Limb (tissue), 2 donors: ENCODE measurements at regions not wholly inside any gene's neighbourhood (a gene's known extent, or its start where the extent isn't known, plus 50 kb on each side); places are given as distances from the start of the nearest gene placed in this dataset.
"Not testable (repeated sequence)": the region's sequence is repeated elsewhere in the genome, so short reads cannot be mapped to it uniquely, and the experiment has no call there.

ENCODE experiments used
- DNase-seq, 2 donors: peaks; one replicate each; pipeline ENCODE4 v3.0.0-alpha.2; 2016; ENCODE audit errors: extremely low spot score in 2 of 2

DNA sequence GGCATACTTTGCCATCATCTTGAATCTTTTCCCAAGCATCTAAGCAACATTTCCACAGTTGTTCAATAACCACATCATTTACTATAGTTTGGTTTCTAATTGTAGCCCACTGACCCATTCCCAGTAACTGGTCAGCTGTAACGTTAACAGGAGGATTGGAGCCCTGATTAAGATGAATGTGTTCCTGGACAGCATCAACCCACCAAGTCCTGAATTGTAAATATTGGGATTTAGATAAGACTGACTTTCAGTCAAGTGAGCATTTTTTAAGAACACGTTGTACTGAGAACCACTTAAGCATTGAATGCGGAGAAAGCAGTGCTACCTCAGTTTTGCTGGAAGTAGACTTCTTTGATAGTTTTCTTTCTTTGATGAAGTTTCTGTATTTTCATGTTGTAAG lies 53.3 kb upstream of the ARL4D start:
- DNase-seq = not testable (repeated sequence)

DNA sequence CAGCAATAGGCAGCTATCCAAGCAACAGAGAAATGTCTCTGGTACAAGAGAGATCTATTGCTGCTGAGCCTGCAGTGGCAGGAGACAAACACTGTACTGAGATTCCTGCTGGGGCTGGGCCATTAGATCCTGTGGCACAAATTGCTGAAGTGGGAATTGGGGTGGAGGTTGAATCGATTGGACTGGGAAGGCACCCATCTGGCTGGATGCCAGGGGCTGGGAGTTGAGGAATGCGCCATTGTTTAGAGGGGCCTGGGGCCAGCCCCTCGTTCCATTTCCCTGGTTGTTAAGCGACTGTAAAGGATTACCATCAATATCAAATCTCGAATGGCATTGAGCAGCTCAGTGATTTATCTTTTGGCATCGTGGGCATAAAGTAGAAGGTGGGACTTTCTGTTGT lies 54.1 kb upstream of the ARL4D start:
- no peak for DNase-seq

DNA sequence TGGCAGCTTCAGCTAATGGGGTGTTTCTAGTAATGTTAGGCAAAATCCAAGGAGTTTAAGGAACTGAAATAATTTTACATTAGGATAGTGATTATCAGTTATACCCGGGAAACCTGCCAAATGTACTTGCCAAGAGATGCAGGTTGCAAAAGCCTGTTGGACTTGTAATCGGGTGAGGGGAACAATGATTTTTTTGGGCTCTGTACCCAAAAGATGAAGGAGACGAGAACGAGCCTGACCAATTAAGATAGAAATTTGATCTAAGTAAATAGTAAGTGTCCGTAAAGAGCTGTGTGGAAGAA lies 56.3 kb upstream of the ARL4D start:
- DNase-seq = no peak

DNA sequence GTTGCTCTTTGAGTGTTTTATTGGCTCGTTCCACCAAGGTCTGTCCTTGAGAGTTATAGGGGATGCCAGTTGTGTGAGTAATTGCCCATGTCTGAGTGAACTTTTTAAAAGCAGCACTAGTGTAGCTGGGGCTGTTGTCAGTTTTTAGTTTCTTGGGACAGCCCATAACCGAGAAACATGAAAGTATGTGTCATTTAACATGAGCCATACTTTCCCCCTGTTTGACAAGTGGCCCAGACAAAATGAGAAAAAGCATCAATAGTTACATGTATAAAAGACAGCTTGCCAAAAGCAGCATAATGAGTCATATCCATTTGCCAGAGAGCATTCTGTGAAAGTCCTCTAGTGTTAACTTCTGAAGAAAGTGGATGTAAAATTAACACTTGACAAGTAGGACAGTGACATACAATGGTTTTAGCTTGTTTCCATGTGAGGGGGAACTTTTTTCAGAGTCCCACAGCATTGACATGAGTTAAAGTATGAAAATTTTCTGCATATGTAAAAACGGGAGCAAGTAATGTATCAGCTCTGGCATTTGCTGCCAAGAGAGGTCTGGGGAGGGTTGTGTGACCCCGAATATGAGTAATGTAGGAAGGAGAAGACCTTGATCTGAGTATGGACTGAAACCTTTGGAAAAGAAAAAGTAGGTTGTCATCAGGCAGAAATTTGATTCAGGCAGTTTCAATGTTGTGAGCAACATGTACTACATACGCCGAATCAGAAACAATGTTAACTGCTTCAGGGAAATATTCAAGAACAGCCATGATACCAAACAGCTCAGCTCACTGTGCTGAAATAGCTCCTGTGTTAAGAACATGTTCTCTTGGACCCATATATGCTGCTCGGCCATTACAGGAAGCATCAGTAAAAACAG lies 56.8 kb upstream of the ARL4D start:
- no peak for DNase-seq

DNA sequence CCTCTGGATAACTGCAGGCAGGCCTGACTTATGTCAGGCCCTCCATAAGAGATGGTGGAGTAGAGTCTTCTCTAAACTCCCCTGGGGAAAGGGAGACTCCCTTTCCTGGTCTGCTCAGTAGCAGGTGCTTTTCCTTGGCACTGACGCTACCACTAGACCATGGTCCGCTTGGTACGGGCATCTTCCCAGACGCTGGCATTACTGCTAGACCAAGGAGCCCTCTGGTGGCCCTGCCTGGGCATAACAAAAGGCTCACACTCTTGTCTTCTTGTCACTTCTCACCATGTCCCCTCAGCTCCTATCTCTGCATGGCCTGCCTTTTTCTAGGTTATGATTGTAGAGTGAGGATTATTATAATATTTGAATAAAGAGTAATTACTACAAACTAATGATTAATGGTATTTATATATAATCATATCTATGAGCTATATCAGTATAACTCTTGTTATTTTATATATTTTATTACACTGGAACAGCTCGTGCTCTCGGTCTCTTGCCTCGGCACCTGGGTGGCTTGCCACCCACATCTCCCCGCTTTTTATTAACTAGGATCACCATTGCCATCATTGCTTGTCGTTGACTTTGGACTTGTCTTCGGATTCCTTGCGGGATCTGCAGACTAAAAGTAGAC lies 59.8 kb upstream of the ARL4D start:
- peak; percentile 43 to 80 for DNase-seq

DNA sequence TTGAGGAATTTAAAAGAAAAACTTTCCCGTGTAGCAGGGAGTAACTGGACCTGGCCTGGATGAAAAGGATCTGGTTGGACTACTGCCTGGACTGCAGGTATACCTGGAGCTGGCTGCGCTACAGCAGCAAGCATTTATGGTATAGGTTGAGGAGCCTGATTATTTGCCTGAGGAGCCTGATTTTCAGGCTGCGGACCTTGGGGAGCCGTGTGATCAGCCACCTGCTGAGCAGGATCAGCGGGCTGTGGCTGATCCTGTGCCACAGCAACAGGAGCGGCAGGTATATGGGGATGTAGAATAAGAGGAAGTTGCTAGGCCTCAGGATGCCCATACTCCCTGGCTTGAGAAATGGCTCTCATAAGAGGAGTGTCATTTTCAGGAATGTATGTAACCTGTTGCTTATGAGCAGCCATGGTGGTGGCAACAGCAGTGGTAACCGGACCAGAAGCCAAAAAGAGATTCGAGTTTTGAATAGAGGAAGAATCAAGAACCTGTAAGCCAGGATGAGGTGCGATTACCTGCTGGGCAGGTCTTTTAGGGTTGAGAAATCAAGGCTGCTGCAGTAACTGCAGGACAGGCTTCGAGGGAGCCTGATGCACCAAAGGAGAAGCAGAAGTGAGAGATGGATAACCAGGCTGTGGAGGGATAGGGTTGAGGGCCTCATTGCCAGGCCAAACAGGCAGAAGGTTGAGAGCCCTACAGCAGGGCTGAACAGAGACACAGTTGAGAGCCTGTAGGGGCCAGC lies 60.9 kb upstream of the ARL4D start:
- no peak for DNase-seq

DNA sequence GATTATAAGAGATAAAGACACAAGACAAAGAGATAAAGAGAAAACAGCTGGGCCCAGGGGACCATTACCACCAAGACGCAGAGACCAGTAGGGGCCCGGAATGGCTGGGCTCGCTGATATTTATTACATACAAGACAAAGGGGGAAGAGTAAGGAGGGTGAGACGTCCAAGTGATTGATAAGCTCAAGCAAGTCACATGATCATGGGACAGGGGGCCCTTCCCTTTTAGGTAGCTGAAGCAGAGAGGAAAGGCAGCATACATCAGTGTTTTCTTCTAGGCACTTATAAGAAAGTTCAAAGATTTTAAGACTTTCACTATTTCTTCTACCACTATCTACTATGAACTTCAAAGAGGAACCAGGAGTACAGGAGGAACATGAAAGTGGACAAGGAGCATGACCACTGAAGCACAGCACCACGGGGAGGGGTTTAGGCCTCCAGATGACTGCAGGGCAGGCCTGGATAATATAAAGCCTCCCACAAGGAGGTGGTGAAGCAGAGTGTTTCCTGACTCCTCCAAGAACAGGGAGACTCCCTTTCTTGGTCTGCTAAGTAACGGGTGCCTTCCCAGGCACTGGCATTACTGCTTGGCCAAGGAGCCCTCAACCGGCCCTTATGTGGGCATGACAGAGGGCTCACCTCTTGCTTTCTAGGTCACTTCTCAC lies 63.9 kb upstream of the ARL4D start:
- no peak for DNase-seq

DNA sequence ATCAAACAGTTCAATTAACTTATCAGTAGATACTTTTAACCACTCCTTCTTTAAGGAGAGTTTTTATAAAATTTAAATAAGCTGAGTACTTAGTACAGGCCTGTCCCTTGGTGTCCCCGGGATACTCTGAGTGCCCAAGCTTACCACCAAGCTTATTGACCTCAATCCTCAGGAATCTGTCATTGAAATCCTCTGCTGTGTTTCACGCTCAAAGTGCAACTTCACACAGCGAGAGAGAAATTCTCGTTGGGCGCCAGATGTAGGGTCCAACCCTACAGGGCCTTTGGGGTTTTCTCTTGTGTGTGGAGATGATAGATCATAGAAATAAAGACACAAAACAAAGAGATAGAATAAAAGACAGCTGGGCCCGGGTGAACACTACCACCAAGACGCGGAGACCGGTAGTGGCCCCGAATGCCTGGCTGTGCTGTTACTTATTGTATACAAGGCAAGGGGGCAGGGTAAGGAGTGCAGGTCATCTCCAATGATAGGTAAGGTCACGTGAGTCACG lies 65.3 kb upstream of the ARL4D start:
- no peak for DNase-seq

DNA sequence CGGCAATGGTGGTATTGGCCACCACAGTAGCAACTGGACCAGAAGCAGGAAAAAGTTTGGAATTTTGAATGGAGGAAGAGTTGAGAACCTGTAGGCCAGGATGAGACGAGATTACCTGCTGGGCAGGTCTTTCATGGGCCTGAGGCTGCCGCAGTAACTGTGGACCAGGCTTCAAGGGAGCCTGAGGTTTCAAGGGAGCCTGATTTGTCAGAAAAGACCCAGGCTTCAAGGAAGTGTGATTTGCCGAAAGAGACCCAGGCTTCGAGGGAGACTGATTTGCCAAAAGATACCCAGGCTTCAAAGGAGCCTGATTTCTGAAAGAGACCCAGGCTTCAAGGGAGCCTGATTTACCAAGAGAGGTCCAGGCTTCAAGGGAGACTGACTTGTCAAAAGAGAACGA lies 66.6 kb upstream of the ARL4D start:
- DNase-seq = no peak

DNA sequence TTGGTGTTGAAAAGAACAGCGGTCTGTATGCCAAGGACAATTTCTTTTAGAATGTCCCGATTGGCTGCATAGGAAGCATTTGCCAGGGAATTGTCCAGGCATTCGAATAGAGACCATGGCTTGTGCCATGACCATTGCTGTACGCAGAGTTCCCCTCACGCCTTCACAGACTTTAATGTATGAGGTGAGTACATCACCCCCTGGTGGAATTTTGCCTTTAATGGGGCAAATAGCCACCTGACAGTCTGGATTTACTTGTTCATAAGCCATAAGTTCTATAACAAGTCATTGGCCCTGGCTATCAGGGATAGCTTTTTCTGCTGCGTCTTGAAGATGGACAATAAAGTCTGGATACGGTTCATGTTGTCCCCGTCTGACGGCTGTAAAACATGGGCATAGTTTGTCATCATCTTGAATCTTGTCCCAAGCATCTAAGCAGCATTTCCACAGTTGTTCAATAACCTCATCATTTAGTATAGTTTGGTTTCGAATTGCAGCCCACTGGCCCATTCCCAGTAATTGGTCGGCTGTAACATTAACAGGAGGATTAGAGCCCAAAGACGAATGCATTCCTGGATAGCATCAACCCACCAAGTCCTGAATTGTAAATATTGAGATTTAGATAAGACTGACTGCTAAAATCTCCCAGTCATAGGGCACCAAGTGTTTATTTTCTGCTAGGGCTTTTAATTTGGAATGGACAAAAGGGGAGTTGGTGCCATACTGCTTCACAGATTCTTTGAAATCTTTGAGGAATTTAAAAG lies 67.7 kb upstream of the ARL4D start:
- DNase-seq = no peak

DNA sequence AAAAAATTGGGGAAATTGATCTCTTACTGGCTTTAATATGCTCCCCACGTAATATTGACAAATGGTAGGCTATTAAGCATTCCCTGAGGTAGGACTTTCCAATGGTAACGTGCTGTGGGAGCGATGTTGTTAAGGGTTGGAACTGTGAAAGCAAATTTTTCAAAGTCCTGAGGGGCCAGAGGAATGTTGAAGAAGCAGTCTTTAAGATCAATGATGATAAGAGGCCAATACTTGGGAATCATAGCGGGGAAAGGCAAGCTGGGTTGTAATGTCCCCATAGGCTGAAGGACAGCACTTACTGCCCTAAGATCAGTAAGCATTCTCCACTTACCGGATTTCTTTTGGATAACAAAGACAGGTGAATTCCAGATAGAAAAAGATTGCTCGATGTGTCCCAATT lies 69.6 kb upstream of the ARL4D start:
- DNase-seq = no peak

DNA sequence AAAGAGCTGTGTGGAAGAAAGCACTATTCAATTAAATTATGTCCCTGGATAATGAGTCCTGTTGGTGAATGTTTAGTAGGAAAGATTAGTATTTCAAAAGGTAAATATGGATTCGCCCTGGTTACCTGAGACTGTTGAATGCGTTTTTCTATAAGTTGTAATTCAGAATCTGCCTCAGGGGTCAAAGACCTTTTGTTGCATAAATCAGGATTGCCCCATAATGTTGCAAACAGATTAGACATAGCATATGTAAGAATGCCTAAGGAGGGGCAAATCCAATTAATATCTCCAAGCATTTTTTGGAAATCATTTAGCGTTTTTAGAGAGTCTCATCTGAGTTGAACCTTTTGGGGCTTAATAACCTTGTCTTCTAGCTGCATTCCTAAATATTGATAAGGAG lies 70.1 kb upstream of the ARL4D start:
- DNase-seq = no peak

DNA sequence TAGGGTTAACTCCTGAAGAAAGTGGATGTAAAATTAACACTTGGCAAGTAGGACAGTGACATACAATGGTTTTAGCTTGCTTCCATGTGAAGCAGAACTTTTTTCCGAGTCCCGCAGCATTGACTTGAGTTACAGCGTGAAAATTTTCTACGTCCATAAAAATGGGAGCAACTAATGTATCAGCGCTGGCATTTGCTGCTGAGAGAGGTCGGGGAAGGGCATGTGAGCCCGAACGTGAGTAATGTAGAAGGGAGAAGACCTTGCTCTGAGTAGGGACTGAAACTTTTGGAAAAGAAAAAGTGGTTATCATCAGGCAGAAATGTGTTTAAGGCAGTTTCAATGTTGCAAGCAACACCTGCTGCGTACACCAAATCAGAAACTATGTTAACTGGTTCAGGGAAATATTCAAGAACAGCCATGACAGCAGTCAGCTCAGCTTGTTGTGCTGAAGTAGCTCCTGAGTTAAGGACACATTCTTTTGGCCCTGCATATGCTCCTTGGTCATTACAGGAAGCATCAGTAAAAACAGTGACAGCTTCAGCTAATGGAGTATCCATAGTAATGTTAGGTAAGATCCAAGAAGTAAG lies 70.9 kb upstream of the ARL4D start:
- no peak for DNase-seq

DNA sequence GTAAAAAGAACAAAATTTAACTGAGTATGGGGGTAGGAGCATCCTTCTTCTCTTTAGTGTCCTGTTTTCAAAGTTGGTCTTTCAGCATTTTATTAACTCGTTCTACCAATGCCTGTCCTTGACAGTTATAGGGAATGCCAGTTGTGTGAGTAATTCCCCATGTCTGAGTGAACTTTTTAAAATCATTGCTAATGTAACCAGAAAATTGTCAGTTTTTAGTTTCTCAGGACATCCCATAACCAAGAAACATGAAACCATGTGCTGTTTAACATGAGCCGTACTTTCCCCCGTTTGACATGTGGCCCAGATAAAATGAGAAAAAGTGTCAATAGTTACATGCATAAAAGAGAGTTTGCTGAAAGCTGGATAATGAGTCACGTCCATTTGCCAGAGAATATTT lies 71.4 kb upstream of the ARL4D start:
- DNase-seq = no peak

DNA sequence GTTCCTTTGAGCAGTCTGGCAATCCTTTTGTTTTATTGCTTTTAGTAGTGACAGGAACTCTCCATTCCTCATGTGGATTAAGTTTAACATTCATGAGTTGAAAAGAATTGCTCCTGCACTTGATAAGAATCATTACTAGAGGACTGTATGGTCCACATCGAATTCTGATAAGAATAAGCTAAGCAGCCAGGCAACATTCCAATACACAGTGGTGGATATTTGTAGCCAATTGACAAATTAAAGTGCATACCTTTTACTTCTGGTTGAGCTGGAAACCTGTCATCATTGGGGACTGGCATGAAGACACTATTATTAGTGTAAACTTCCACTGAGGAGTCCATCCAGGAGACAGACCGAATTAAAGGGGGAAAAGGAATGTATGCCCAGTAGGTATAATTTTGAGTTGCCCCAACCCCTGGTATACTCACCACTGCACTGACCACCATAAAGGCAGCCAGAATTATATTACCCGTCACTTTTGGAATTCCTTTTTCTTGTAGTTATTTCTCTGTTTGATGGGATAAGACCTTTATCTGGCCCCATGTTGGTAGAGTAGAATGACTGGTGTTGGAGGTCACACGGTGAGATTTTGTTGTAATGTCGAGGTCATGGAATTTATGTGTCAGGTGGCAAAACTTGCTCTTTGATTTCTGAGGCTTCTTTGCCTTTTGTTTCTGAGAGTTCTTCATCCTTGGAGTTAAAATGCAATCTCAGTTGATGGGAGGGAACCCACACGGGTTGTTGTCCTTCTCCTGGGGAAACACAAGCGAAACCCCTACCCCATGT lies 72.1 kb upstream of the ARL4D start:
- no peak for DNase-seq

DNA sequence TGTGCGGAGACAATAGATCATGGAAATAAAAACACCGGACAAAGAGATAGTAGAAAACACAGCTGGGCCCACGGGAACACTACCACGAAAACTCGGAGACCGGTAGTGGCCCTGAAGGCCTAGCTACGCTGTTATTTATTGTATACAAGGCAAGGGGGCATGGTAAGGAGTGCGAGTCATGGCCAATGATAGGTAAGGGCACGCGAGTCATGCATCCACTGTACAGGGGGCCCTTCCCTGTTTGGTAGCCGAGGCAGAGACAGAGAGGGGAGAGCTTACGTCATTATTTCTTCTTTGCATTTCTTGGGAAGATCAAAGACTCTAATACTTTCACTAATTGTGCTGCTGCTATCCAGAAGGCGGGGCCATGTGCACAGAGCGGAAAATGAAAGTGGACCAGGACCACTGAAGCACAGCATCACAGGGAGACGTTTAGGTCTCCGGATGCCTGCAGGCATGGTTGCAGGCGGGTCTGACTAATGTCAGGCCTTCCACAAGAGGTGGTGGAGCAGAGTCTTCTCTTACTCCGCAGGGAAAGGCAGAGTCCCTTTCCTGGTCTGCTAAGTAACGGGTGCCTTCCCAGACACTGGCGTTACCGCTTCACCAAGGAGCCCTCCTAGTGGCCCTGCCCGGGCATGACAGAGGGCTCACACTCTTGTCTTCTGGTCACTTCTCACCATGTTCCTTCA lies 74.4 kb upstream of the ARL4D start:
- no peak for DNase-seq

DNA sequence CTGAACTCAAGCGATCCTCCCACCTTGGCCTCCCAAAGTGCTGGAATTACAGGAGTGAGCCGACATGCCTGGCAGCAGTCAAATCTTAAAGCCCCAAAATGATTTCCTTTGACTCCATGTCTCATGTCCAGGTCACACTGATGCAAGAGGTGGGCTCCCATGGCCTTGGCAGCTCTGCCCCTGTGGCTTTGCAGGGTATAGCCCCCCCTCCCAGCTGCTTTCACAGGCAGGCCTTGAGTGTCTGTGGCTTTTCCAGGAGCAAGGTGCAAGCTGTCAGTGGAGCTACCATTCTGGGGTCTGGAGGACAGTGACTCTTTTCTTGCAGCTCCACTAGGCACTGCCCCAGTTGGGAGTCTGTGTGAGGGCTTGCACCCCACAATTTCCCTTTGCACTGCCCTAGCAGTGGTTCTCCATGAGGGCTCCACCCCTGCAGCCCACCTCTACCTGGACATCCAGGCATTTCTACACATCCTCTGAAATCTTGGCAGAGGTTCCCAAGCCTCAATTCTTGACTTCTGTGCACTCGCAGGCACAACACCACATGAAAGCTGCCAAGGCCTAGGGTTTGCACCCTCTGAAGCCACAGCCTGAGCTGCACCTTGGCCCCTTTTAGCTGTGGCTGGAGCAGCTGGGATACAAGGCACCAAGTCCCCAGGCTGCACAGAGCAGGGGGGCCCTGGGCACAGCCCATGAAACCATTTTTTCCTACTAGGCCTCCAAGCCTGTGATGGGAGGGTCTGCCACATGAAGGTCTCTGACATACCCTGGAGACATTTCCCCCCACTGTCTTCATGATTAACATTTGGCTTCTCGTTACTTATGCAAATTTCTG lies 79.3 kb upstream of the ARL4D start:
- DNase-seq = no peak

DNA sequence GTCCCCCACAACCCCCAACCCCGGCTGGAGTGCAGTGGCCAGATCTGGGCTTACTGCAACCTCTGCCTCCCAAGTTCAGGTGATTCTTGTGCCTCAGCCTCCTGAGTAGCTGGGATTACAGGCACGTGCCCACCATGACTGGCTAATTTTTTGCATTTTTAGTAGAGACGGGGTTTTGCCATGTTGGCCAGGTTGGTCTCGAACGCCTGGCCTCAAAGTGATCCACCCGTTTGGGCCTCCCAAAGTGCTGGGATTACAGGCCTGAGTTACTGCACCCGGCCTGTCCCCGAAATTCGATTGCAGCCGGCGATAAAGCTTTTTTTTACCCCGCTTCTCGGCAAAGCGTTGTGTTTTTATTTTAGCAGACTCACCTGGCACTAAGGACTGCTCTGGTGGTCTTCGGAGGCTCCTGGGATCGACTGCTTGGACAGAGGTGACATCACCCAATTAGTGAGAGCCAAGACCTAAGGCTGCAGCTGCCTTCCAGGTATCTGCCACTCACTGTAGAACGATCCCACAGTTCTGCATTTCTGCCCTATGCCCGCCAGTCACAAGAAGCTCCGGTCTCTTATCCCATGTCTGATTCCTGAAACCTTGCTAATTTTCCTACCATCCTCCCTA lies 82.2 kb upstream of the ARL4D start:
- peak in 1 of 2 donors; percentile 47 for DNase-seq
